Endothelial cell of umbilical vein (primary cell): ENCODE measurements at regions not wholly inside any gene's neighbourhood (a gene's known extent, or its start where the extent isn't known, plus 50 kb on each side); places are given as distances from the start of the nearest gene placed in this dataset.

Experiments used
- BruUV-seq: library from RNA; stranded (reverse); fragments of 400-500 nt; replicated peaks from 2 replicates; lab custom pipeline; 2021; lab: Mats Ljungman, UMichigan
- CTCF ChIA-PET: fragments of 300-600, 350-600 bp; sonication (Branson Sonifier 250); formaldehyde crosslinking; loops from one replicate; lab custom pipeline; 2021; ENCODE audit warnings: antibody characterized with exemption, inconsistent platforms; lab: Charles Lee
- POLR2A ChIA-PET: fragments of 300-600, 350-600 bp; sonication (Branson Sonifier 250); formaldehyde crosslinking; loops from one replicate; lab custom pipeline; 2021; ENCODE audit warnings: antibody characterized with exemption, inconsistent platforms; lab: Charles Lee
- DNase-seq: peaks from one replicate; pipeline ENCODE4 v3.0.0-alpha.2; 2011; ENCODE audit warnings: low read depth, low spot score
- FAIRE-seq: peaks from 2 replicates; lab custom pipeline; 2011; peaks lifted over from hg19 to GRCh38; lab: Jason Lieb, UNC
- H2AFZ ChIP-seq: 2 replicates; pipeline ENCODE4 v1.6.0; 2012; ENCODE audit warnings: low read depth, low read length, control low read depth, inconsistent platforms
- H3K27ac ChIP-seq: 2 replicates; pipeline ENCODE4 v1.5.1; 2011; ENCODE audit warnings: low read depth, mild to moderate bottlenecking, control low read depth, low read length, moderate library complexity; ENCODE audit not compliant: insufficient read depth
- H3K27me3 ChIP-seq, 2 experiments: 2 replicates each; pipeline versions ENCODE4 v1.6.0 to v1.6.1; 2011; ENCODE audit warnings: low read length in 2 of 2, mixed read lengths in 1 of 2; ENCODE audit not compliant: control insufficient read depth in 2 of 2, insufficient read depth in 2 of 2
- H3K36me3 ChIP-seq, 2 experiments: 2 replicates in 1 of 2; 3 replicates in 1 of 2; pipeline ENCODE4 v1.5.1; 2011; ENCODE audit warnings: low read length in 2 of 2, mild to moderate bottlenecking in 1 of 2, moderate library complexity in 1 of 2; ENCODE audit not compliant: control insufficient read depth in 2 of 2, insufficient read depth in 2 of 2; ENCODE audit errors: extremely low read depth in 1 of 2
- H3K4me1 ChIP-seq: 3 replicates; pipeline ENCODE4 v1.5.1; 2011; ENCODE audit warnings: mild to moderate bottlenecking, low read length; ENCODE audit not compliant: control insufficient read depth, insufficient read depth; ENCODE audit errors: extremely low read depth
- H3K4me2 ChIP-seq: 2 replicates; pipeline ENCODE4 v1.6.1; 2011; ENCODE audit warnings: low read length, control low read depth, mixed read lengths; ENCODE audit not compliant: insufficient read depth
- H3K4me3 ChIP-seq, 3 experiments: fragments of 200-600 bp in 1 of 3; sonication (generic), shearing (Covaris generic) in 1 of 3; replicated peaks in 1 of 3; 2 replicates each; pipeline ENCODE4 v1.5.1; 2011 to 2016; ENCODE audit warnings: control low read depth in 3 of 3, low read length in 3 of 3, mild to moderate bottlenecking in 2 of 3, inconsistent platforms in 1 of 3, low read depth in 1 of 3, moderate library complexity in 1 of 3; ENCODE audit not compliant: insufficient read depth in 1 of 3
- H3K79me2 ChIP-seq: 2 replicates; pipeline ENCODE4 v1.6.0; 2012; ENCODE audit warnings: low read length, inconsistent platforms; ENCODE audit not compliant: control insufficient read depth, insufficient read depth
- H3K9ac ChIP-seq: replicated peaks from 2 replicates; pipeline ENCODE3; 2011; ENCODE audit warnings: low read length, control low read depth; ENCODE audit not compliant: insufficient read depth; ENCODE audit errors: extremely low read depth
- H3K9me1 ChIP-seq: replicated peaks from 3 replicates; pipeline ENCODE4 v1.6.0; 2011; ENCODE audit warnings: mild to moderate bottlenecking, low read length; ENCODE audit not compliant: control insufficient read depth, insufficient read depth; ENCODE audit errors: extremely low read depth
- H3K9me3 ChIP-seq: replicated peaks from 2 replicates; pipeline ENCODE4 v1.5.1; 2012; ENCODE audit warnings: low read length, inconsistent platforms; ENCODE audit not compliant: control insufficient read depth, insufficient read depth
- H4K20me1 ChIP-seq: replicated peaks from 2 replicates; pipeline ENCODE3; 2011; ENCODE audit warnings: mild to moderate bottlenecking, low read length; ENCODE audit not compliant: control insufficient read depth, insufficient read depth; ENCODE audit errors: extremely low read depth
- CTCF ChIP-seq, 2 donors: IDR thresholded peaks; 1 replicate in 1 of 2; 2 replicates in 1 of 2; pipeline ENCODE4 v1.5.1; 2011; ENCODE audit warnings: low read length in 2 of 2, mild to moderate bottlenecking in 2 of 2, moderate library complexity in 2 of 2, control low read depth in 1 of 2, inconsistent platforms in 1 of 2, low read depth in 1 of 2; ENCODE audit not compliant: insufficient read depth in 1 of 2; ENCODE audit errors: extremely low read depth in 1 of 2
- EZH2 ChIP-seq: IDR thresholded peaks from 2 replicates; pipeline ENCODE4 v1.6.1; 2012; ENCODE audit warnings: borderline replicate concordance, low read depth, mild to moderate bottlenecking, moderate library complexity, low read length, inconsistent platforms; ENCODE audit not compliant: severe bottlenecking
- FOS ChIP-seq: IDR thresholded peaks from 2 replicates; pipeline ENCODE4 v1.6.1; 2011; ENCODE audit warnings: mild to moderate bottlenecking, low read length, moderate library complexity, borderline replicate concordance; ENCODE audit not compliant: insufficient read depth
- GATA2 ChIP-seq: IDR thresholded peaks from 2 replicates; pipeline ENCODE4 v1.7.0; 2011; ENCODE audit warnings: low read depth, mild to moderate bottlenecking, moderate library complexity, mixed read lengths, low read length; ENCODE audit not compliant: insufficient read length, insufficient read depth
- JUN ChIP-seq: IDR thresholded peaks from 2 replicates; pipeline ENCODE4 v1.6.1; 2011; ENCODE audit warnings: borderline replicate concordance, low read depth; ENCODE audit not compliant: insufficient read length, insufficient read depth
- MAX ChIP-seq: IDR thresholded peaks from 2 replicates; pipeline ENCODE4 v1.6.1; 2011; ENCODE audit not compliant: insufficient read depth, insufficient read length
- MYC ChIP-seq: IDR thresholded peaks from one replicate; pipeline ENCODE4 v1.6.1; 2011; ENCODE audit warnings: mild to moderate bottlenecking, low read depth, low read length
- POLR2A ChIP-seq: IDR thresholded peaks from 2 replicates; pipeline ENCODE4 v1.6.1; 2012; ENCODE audit warnings: low read depth, mild to moderate bottlenecking, control low read depth, low read length
- POLR2AphosphoS5 ChIP-seq: IDR thresholded peaks from 2 replicates; pipeline ENCODE4 v1.6.1; 2012; ENCODE audit warnings: low read depth, mild to moderate bottlenecking, control low read depth, low read length, moderate library complexity; ENCODE audit not compliant: insufficient read depth
- dilution Hi-C: fragments of 300-500 bp; cut with MboI; formaldehyde crosslinking; loops from one replicate; pipeline ENCODE4 v1.15.0; 2019; ENCODE audit warnings: low sequenced_read_pairs; ENCODE audit not compliant: extremely low pct_ligation_motif_present
- intact Hi-C: fragments of 100-400 bp; cut with micrococcal nuclease; formaldehyde crosslinking; loops from one replicate; pipeline ENCODE4 v1.10.0; 2022

- DNase-seq (no peak), FAIRE-seq (no peak)
- TF ChIP-seq MAX (no peak), POLR2A (no peak), CTCF (IDR thresholded peaks at IDR 0.05; ENCODE audit: extremely low read depth in 1 of 2, insufficient read depth in 1 of 2, low read depth in 1 of 2, low read length in 2 of 2) (no peak), GATA2 (no peak), FOS (no peak), JUN (no peak), EZH2 (no peak), POLR2AphosphoS5 (no peak), MYC (no peak)
- BruUV-seq: no TSS peak
- intact Hi-C loops: no loop called here
- H3K4me3 ChIP-seq: no peak overlapping the region
- H3K9me1 ChIP-seq: no peaks in the 10 kb centered on the region
- H3K9me3 ChIP-seq: no peaks in the 10 kb centered on the region
- H2AFZ ChIP-seq: no peak overlapping the region
- dilution Hi-C loops: no loop called here
- H3K27ac ChIP-seq: no peak overlapping the region
- POLR2A ChIA-PET: no interaction called here
- H3K27me3 ChIP-seq: no peaks in the 10 kb centered on the region
- H3K4me2 ChIP-seq: no peak overlapping the region
- H3K4me1 ChIP-seq: no peaks in the 10 kb centered on the region
- no peaks in the 10 kb centered on the region for H3K36me3 ChIP-seq
- H3K79me2 ChIP-seq: no peaks in the 10 kb centered on the region
- H3K9ac ChIP-seq: no peak overlapping the region
- H4K20me1 ChIP-seq: no peaks in the 10 kb centered on the region
- CTCF ChIA-PET: no interaction called here
These were observed 531.4 kb upstream of the CNTNAP5 start for GRCh38 chr2:123493687-123494086.
